ENCODE measurements at regions not wholly inside any gene's neighbourhood (a gene's known extent, or its start where the extent isn't known, plus 50 kb on each side); places are given as distances from the start of the nearest gene placed in this dataset.

- Histone ChIP-seq H3K4me1 (ENCODE audit: insufficient read depth) (no peaks in the 10 kb centered on the region), H4K20me1 (ENCODE audit: insufficient read depth, poor library complexity, severe bottlenecking) (no peaks in the 10 kb centered on the region), H2AFZ (no peak overlapping the region), H3K9me2 (replicated peaks; ENCODE audit: insufficient read depth) (no peaks in the 10 kb centered on the region), H3K4me2 (no peak overlapping the region), H3K27ac (no peak overlapping the region), H3K36me3 (replicated peaks; ENCODE audit: insufficient read depth, low read depth) (no peaks in the 10 kb centered on the region), H3K4me3 (no peak overlapping the region), H3K79me2 (no peaks in the 10 kb centered on the region), H3K9me3 (ENCODE audit: low read depth) (no peaks in the 10 kb centered on the region), H3K27me3 (no peaks in the 10 kb centered on the region)
- no peak for TF ChIP-seq EZH2 (IDR thresholded peaks at IDR 0.05; ENCODE audit: borderline replicate concordance)
- TF ChIP-seq EZH2phosphoT487 (IDR thresholded peaks at IDR 0.05; ENCODE audit: low read depth, severe bottlenecking, unreplicated experiment): no peak
- TF ChIP-seq CTCF (IDR thresholded peaks at IDR 0.05; ENCODE audit: poor library complexity): no peak
- no peak for DNase-seq (ENCODE audit: low spot score)
Observed at GRCh38 chr4:147326591-147326990, 154.3 kb upstream of the EDNRA start.

GRCh38 chr4:147327322-147327721 lies 153.6 kb upstream of the EDNRA start:
- no peak overlapping the region for H3K4me2 ChIP-seq
- no peaks in the 10 kb centered on the region for H3K79me2 ChIP-seq
- no peak for TF ChIP-seq CTCF (IDR thresholded peaks at IDR 0.05; ENCODE audit: poor library complexity)
- no peak for TF ChIP-seq EZH2 (IDR thresholded peaks at IDR 0.05; ENCODE audit: borderline replicate concordance)
- no peak for TF ChIP-seq EZH2phosphoT487 (IDR thresholded peaks at IDR 0.05; ENCODE audit: low read depth, severe bottlenecking, unreplicated experiment)
- WGBS (ENCODE audit: low lambda C conversion rate, missing lambda C conversion rate): 97% methylated on average over 2 of the region's 2 CpGs
- DNase-seq (ENCODE audit: low spot score): no peak
- H3K36me3 ChIP-seq (replicated peaks; ENCODE audit: insufficient read depth, low read depth): no peaks in the 10 kb centered on the region
- no peaks in the 10 kb centered on the region for H3K9me2 ChIP-seq (replicated peaks; ENCODE audit: insufficient read depth)
- H3K4me3 ChIP-seq: no peak overlapping the region
- H4K20me1 ChIP-seq (ENCODE audit: insufficient read depth, poor library complexity, severe bottlenecking): no peaks in the 10 kb centered on the region
- no peaks in the 10 kb centered on the region for H3K9me3 ChIP-seq (ENCODE audit: low read depth)
- H3K27ac ChIP-seq: no peak overlapping the region
- no peaks in the 10 kb centered on the region for H3K27me3 ChIP-seq
- no peak overlapping the region for H2AFZ ChIP-seq
- no peaks in the 10 kb centered on the region for H3K4me1 ChIP-seq (ENCODE audit: insufficient read depth)

GRCh38 chr4:147328189-147328588 lies 152.7 kb upstream of the EDNRA start:
- Histone ChIP-seq H3K9me2 (replicated peaks; ENCODE audit: insufficient read depth) (no peaks in the 10 kb centered on the region), H3K27me3 (no peaks in the 10 kb centered on the region), H3K4me3 (no peak overlapping the region), H3K4me2 (no peak overlapping the region), H3K79me2 (no peaks in the 10 kb centered on the region), H4K20me1 (ENCODE audit: insufficient read depth, poor library complexity, severe bottlenecking) (no peaks in the 10 kb centered on the region), H3K36me3 (replicated peaks; ENCODE audit: insufficient read depth, low read depth) (no peaks in the 10 kb centered on the region), H2AFZ (no peak overlapping the region), H3K9me3 (ENCODE audit: low read depth) (no peaks in the 10 kb centered on the region), H3K27ac (no peak overlapping the region), H3K4me1 (ENCODE audit: insufficient read depth) (no peaks in the 10 kb centered on the region)
- WGBS (ENCODE audit: low lambda C conversion rate, missing lambda C conversion rate): 94% methylated on average over 2 of the region's 2 CpGs
- DNase-seq (ENCODE audit: low spot score): no peak
- no peak for TF ChIP-seq EZH2 (IDR thresholded peaks at IDR 0.05; ENCODE audit: borderline replicate concordance)
- no peak for TF ChIP-seq EZH2phosphoT487 (IDR thresholded peaks at IDR 0.05; ENCODE audit: low read depth, severe bottlenecking, unreplicated experiment)
- TF ChIP-seq CTCF (IDR thresholded peaks at IDR 0.05; ENCODE audit: poor library complexity): no peak
